HFFc6 (cell line): ENCODE measurements at regions not wholly inside any gene's neighbourhood (a gene's known extent, or its start where the extent isn't known, plus 50 kb on each side); places are given as distances from the start of the nearest gene placed in this dataset.

Experiments used
- DNase-seq: peaks from one replicate; pipeline ENCODE4 v3.0.0-alpha.2; 2018
- H3K27ac Mint-ChIP-seq: 2 replicates; pipeline ENCODE4 v1.8.0; 2020; ENCODE audit warnings: mild to moderate bottlenecking, mixed read lengths
- H3K27me3 Mint-ChIP-seq: 2 replicates; pipeline ENCODE4 v1.8.0; 2021; ENCODE audit warnings: mild to moderate bottlenecking, moderate library complexity, mixed read lengths; ENCODE audit not compliant: insufficient read depth
- H3K36me3 Mint-ChIP-seq: 2 replicates; pipeline ENCODE4 v1.8.0; 2021; ENCODE audit warnings: low read depth, mixed read lengths
- H3K4me1 Mint-ChIP-seq: 2 replicates; pipeline ENCODE4 v1.8.0; 2020; ENCODE audit warnings: low read depth, mixed read lengths
- H3K4me3 Mint-ChIP-seq: 2 replicates; pipeline ENCODE4 v1.8.0; 2020; ENCODE audit warnings: mild to moderate bottlenecking, moderate library complexity, mixed read lengths
- H3K9me3 Mint-ChIP-seq: 2 replicates; pipeline ENCODE4 v1.8.0; 2020; ENCODE audit warnings: mild to moderate bottlenecking, mixed read lengths
- CTCF ChIP-seq: fragments of 200-600 bp; sonication (generic); IDR thresholded peaks from 2 replicates; pipeline ENCODE4 v1.5.0; 2021; ENCODE audit warnings: antibody characterized with exemption, mild to moderate bottlenecking

- Mint-ChIP-seq H3K36me3 (no peaks in the 10 kb centered on the region), H3K4me1 (no peaks in the 10 kb centered on the region; the same call in 1 of the 2 replicates), H3K27ac (no peak overlapping the region), H3K27me3 (peaks cover 22% of the 10 kb centered on the region), H3K9me3 (no peaks in the 10 kb centered on the region), H3K4me3 (no peak overlapping the region)
- DNase-seq: no peak
- TF ChIP-seq CTCF: no peak
Observed at GRCh38 chr20:24297993-24298392, 171.4 kb upstream of the SYNDIG1 start.

DNA sequence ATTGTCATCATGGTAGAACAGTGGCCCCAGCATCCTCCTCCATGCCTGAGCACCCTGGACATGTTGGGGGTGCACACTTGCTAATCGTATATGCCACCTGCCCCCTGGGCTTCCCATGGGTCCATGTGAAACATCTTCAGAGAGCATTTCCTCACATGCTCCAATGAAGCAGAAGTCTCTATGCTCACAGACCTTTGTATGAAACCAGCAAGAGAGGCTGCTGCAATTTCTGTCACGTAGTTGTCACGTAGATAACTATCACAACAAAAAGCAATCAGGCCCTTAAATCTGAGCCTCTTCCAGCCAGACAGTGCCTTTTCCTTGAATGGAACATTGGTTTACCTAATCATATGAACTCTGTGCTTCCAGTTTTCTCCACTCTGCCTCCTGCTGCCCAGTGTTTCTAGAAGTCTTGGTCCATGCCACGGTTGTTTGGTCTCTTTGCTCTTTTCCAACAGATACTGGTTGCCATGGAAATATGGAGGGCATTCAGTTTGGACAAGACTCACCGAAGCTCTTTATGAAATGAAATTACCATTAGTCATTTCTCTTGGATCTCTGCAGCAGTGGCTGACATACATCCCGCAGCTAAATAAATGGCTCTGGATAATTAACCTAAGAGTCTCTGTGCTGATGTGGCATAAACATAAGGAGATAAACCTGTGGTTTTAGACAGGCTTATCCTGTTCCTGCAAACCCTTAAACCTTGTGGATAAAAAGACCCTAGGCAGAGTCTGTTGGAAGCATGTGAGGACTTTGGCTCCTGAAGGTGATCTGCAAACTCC lies 172.8 kb upstream of the SYNDIG1 start:
- Mint-ChIP-seq H3K36me3 (no peaks in the 10 kb centered on the region), H3K4me3 (no peak overlapping the region), H3K9me3 (no peaks in the 10 kb centered on the region), H3K27ac (no peak overlapping the region), H3K27me3 (peaks cover 21% of the 10 kb centered on the region; the same call in 1 of the 2 replicates), H3K4me1 (no peaks in the 10 kb centered on the region; the same call in 1 of the 2 replicates)
- DNase-seq: peak; percentile 33
- no peak for TF ChIP-seq CTCF

DNA sequence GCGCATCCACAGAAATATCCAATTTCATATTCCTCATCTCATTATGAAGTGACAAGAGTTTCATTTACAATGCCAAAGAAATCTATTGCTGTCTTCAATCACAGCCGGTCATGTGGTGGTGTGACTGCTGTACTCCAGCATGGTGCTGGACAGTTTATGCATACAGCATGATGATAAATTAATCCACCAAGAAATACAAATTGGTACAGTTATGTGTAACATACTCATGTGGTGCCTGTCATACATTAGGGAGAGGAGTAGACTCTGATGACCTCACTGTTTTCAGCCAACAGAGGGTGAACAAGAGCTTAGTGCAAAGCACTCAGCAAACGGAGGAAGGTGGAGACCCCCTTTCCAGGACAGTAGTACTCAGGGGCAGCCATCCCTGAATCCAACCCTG lies 178.4 kb upstream of the SYNDIG1 start:
- H3K36me3 Mint-ChIP-seq: no peaks in the 10 kb centered on the region
- DNase-seq: no peak
- H3K4me1 Mint-ChIP-seq: no peaks in the 10 kb centered on the region
- peaks cover 4% of the 10 kb centered on the region; the same call in 1 of the 2 replicates for H3K27me3 Mint-ChIP-seq
- H3K27ac Mint-ChIP-seq: no peak overlapping the region
- no peak overlapping the region for H3K4me3 Mint-ChIP-seq
- no peaks in the 10 kb centered on the region for H3K9me3 Mint-ChIP-seq
- no peak for TF ChIP-seq CTCF

DNA sequence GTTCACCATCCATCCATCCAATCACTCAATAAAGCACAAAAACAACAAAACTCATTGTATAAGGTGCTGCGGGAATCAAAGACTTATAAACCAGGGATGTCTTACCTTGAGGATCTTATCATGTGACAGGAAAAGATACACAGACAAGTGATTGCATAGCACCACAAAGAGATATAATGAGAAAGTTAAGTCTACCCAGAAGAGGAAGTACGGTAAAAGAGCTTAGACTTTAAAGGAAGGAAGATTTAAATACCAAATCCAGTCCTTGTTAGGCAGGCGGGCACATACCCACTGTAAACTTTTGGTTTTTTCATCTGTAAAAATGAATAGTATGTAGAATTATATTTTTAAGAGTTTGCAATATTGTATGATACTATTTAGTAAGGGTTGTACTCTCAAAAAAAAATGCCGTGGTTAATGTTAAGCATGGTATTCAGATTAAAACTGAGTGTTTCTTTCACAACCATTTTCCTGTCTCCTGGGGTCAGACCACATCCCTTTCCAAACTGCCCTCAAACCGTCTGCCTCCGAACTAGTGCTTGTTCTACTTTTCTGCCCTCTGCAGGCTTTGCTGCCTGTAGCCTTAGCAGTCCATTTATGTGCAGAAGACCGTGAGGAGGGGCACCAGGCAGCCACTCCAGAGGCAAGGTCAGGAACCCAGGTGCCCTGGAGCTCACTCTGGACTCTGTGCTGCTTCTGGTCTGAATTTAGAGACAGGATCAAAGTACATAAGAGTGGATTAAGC lies 179.5 kb upstream of the SYNDIG1 start:
- Mint-ChIP-seq H3K9me3 (no peaks in the 10 kb centered on the region), H3K27ac (no peak overlapping the region), H3K4me3 (no peak overlapping the region), H3K36me3 (no peaks in the 10 kb centered on the region), H3K27me3 (no peaks in the 10 kb centered on the region; the same call in 1 of the 2 replicates), H3K4me1 (no peaks in the 10 kb centered on the region)
- TF ChIP-seq CTCF: no peak
- no peak for DNase-seq

DNA sequence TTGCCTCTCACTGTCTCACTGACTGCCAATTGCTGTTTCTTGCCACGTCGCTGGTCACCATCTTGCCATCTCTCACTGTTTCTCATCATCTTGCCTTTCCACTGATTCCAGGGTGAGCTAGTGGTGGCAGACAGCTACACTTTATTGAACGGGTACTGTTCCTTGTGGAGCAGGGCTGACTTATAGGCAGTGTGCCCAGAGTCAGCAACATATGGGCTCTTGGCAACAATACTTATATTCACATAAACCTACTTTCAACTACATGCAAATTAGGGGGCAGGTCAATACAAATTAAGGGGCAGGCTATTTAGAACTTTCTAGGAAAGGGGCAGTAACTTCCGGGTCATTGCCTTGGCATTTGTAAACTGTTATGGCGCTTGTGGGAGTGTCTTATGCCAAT lies 186.2 kb upstream of the SYNDIG1 start:
- Mint-ChIP-seq H3K9me3 (no peaks in the 10 kb centered on the region), H3K36me3 (no peaks in the 10 kb centered on the region), H3K4me1 (no peaks in the 10 kb centered on the region), H3K27ac (no peak overlapping the region), H3K27me3 (peaks cover 3% of the 10 kb centered on the region), H3K4me3 (no peak overlapping the region)
- no peak for TF ChIP-seq CTCF
- DNase-seq: no peak
